Motor neuron (in vitro differentiated cells): ENCODE measurements at regions not wholly inside any gene's neighbourhood (a gene's known extent, or its start where the extent isn't known, plus 50 kb on each side); places are given as distances from the start of the nearest gene placed in this dataset.

Experiments used
- ATAC-seq, 8 experiments: fragments of 200-7000 bp; cut with Tn5 transposase; replicated peaks in 6 of 8; 2 replicates each; pipeline ENCODE4 v1.8.0; 2021; ENCODE audit warnings: mild to moderate bottlenecking in 8 of 8, moderate library complexity in 8 of 8
- H3K27ac ChIP-seq, 2 donors: fragments of 250-450 bp; sonication (Bioruptor Pico); 2 replicates each; pipeline ENCODE4 v1.9.0; 2021; ENCODE audit warnings: antibody characterized with exemption in 2 of 2, mild to moderate bottlenecking in 2 of 2, moderate library complexity in 1 of 2
- H3K4me1 ChIP-seq, 2 donors: fragments of 250-450 bp; sonication (Bioruptor Pico); replicated peaks in 1 of 2; 2 replicates each; pipeline ENCODE4 v1.6.1; 2021; ENCODE audit warnings: antibody characterized with exemption in 2 of 2, mild to moderate bottlenecking in 2 of 2, moderate library complexity in 1 of 2
- H3K4me3 ChIP-seq, 5 donors: fragments of 250-450 bp; sonication (Bioruptor Pico); 2 replicates each; pipeline ENCODE4 v1.9.0; 2021; ENCODE audit warnings: antibody characterized with exemption in 5 of 5, mild to moderate bottlenecking in 5 of 5, moderate library complexity in 4 of 5
- WGBS, 10 experiments: fragments of 450-650 bp; shearing (Covaris generic); methylation state at CpG; one replicate each; pipeline ENCODE4 v1.0.0; 2022; 5-methylcytosine and 5-hydroxymethylcytosine counted together
- in situ Hi-C, 9 experiments: fragments of 400-800 bp; cut with MboI; loops; one replicate each; pipeline ENCODE4 v1.15.0; 2021; ENCODE audit warnings: low sequenced_read_pairs in 9 of 9, low pct_unique_long_range_greater_than_20kb in 2 of 9; ENCODE audit not compliant: unreplicated experiment in 9 of 9

- Histone ChIP-seq H3K27ac (no peak overlapping the region), H3K4me3 (no peak overlapping the region), H3K4me1 (no peaks in the 10 kb centered on the region)
- 0 to 100% (median 63%) methylated on average over 1 to 3 of the region's 3 CpGs for WGBS, 10 experiments
- no peak for ATAC-seq
- in situ Hi-C loops, result no loop called here
Measured at GRCh38 chr3:181555681-181556080, 156.0 kb upstream of the SOX2 start.

- Histone ChIP-seq H3K4me1 (no peaks in the 10 kb centered on the region), H3K4me3 (no peak overlapping the region), H3K27ac (no peak overlapping the region)
- no peak for ATAC-seq
- in situ Hi-C loops, result no loop called here
Measured at GRCh38 chr3:181554233-181554765, 157.4 kb upstream of the SOX2 start.

GRCh38 chr3:181549266-181549665, 162.5 kb upstream of the SOX2 start:
- WGBS, 10 experiments, result 0 to 100% (median 80%) methylated on average over 1 to 3 of the region's 3 CpGs; no CpG with 5 or more reads in 3 of the 10 experiments
- in situ Hi-C loops, result no loop called here
- H3K27ac ChIP-seq, result no peak overlapping the region

GRCh38 chr3:181541414-181541813, 170.3 kb upstream of the SOX2 start:
- Histone ChIP-seq H3K4me1 (no peaks in the 10 kb centered on the region), H3K4me3 (no peak overlapping the region), H3K27ac (no peak overlapping the region)
- ATAC-seq, result no peak
- in situ Hi-C loops, result no loop called here
- WGBS, 10 experiments, result 0 to 90% (median 71%) methylated on average over 1 to 2 of the region's 2 CpGs; no CpG with 5 or more reads in 3 of the 10 experiments

More at GRCh38 chr3:181549266-181549665, 162.5 kb upstream of the SOX2 start:
- H3K4me3 ChIP-seq, result no peak overlapping the region
- peak in 2 of 8 experiments; percentile 24 to 40 for ATAC-seq
- no peaks in the 10 kb centered on the region for H3K4me1 ChIP-seq

GRCh38 chr3:181534781-181535221, 176.9 kb upstream of the SOX2 start:
- no peak for ATAC-seq
- WGBS, 10 experiments, result 0 to 100% (median 17%) methylated on average over 1 to 3 of the region's 3 CpGs; no CpG with 5 or more reads in 2 of the 10 experiments
- Histone ChIP-seq H3K4me3 (no peak overlapping the region), H3K4me1 (peaks cover 7 to 15% of the 10 kb centered on the region in 2 donors), H3K27ac (no peak overlapping the region)
- in situ Hi-C loops, result no loop called here

GRCh38 chr3:181533811-181534210, 177.9 kb upstream of the SOX2 start:
- Histone ChIP-seq H3K4me1 (peaks cover 7 to 15% of the 10 kb centered on the region in 2 donors), H3K4me3 (no peak overlapping the region), H3K27ac (no peak overlapping the region)
- 0 to 80% (median 63%) methylated on average over 1 to 4 of the region's 4 CpGs; no CpG with 5 or more reads in 1 of the 10 experiments for WGBS, 10 experiments
- in situ Hi-C loops, result no loop called here
- ATAC-seq, result no peak

GRCh38 chr3:181530584-181530983, 181.1 kb upstream of the SOX2 start:
- no peak overlapping the region for H3K27ac ChIP-seq
- peaks cover 7 to 15% of the 10 kb centered on the region in 2 donors for H3K4me1 ChIP-seq
- in situ Hi-C loops, result no loop called here
- no peak for ATAC-seq
- H3K4me3 ChIP-seq, result no peak overlapping the region

- WGBS, 10 experiments, result 0 to 100% (median 92%) methylated on average over 1 to 2 of the region's 2 CpGs; no CpG with 5 or more reads in 1 of the 10 experiments
- in situ Hi-C loops, result no loop called here
- no peaks in the 10 kb centered on the region for H3K4me1 ChIP-seq
- no peak overlapping the region for H3K4me3 ChIP-seq
- ATAC-seq, result no peak
- H3K27ac ChIP-seq, result no peak overlapping the region
Measured at GRCh38 chr3:181521831-181522230, 189.9 kb upstream of the SOX2 start.

GRCh38 chr3:181518222-181518621, 193.5 kb upstream of the SOX2 start:
- WGBS, 10 experiments, result 7 to 100% (median 96%) methylated on average over 1 to 2 of the region's 3 CpGs; no CpG with 5 or more reads in 4 of the 10 experiments
- in situ Hi-C loops, result no loop called here
- no peak overlapping the region for H3K4me3 ChIP-seq
- no peak overlapping the region for H3K27ac ChIP-seq
- H3K4me1 ChIP-seq, result no peaks in the 10 kb centered on the region
- no peak for ATAC-seq

GRCh38 chr3:181512787-181513186, 198.9 kb upstream of the SOX2 start:
- in situ Hi-C loops, result no loop called here
- Histone ChIP-seq H3K27ac (no peak overlapping the region), H3K4me3 (no peak overlapping the region), H3K4me1 (no peaks in the 10 kb centered on the region)
- ATAC-seq, result no peak
- 0 to 100% (median 89%) methylated on average over 1 of the region's 1 CpG; no CpG with 5 or more reads in 3 of the 10 experiments for WGBS, 10 experiments

GRCh38 chr3:181510500-181510899, 201.2 kb upstream of the SOX2 start:
- in situ Hi-C loops, result no loop called here
- H3K4me3 ChIP-seq, result no peak overlapping the region
- no peaks in the 10 kb centered on the region for H3K4me1 ChIP-seq
- 0 to 100% (median 47%) methylated on average over 1 to 2 of the region's 3 CpGs; no CpG with 5 or more reads in 4 of the 10 experiments for WGBS, 10 experiments
- no peak for ATAC-seq
- H3K27ac ChIP-seq, result no peak overlapping the region

GRCh38 chr3:181497358-181497757, 214.4 kb upstream of the SOX2 start:
- Histone ChIP-seq H3K4me1 (no peaks in the 10 kb centered on the region), H3K4me3 (no peak overlapping the region), H3K27ac (no peak overlapping the region)
- in situ Hi-C loops, result no loop called here
- ATAC-seq, result peak in 5 of 8 experiments; percentile 32 to 74 (median 65)
- WGBS, 10 experiments, result 0 to 82% (median 43%) methylated on average over 1 to 3 of the region's 3 CpGs; no CpG with 5 or more reads in 2 of the 10 experiments

- H3K27ac ChIP-seq, result no peak overlapping the region
- WGBS, 10 experiments, result 0 to 88% (median 70%) methylated on average over 1 to 3 of the region's 3 CpGs
- in situ Hi-C loops, result no loop called here
- ATAC-seq, result peak in 2 of 8 experiments; percentile 25 to 31
- H3K4me3 ChIP-seq, result no peak overlapping the region
- H3K4me1 ChIP-seq, result no peaks in the 10 kb centered on the region
Measured at GRCh38 chr3:181493423-181493822, 218.3 kb upstream of the SOX2 start.

- WGBS, 10 experiments, result 25 to 97% (median 91%) methylated on average over 3 of the region's 3 CpGs; no CpG with 5 or more reads in 5 of the 10 experiments
- H3K27ac ChIP-seq, result no peak overlapping the region
- no peak for ATAC-seq
- H3K4me1 ChIP-seq, result no peaks in the 10 kb centered on the region
- in situ Hi-C loops, result no loop called here
- no peak overlapping the region for H3K4me3 ChIP-seq
Measured at GRCh38 chr3:181488536-181488935, 223.2 kb upstream of the SOX2 start.
